GDM1 (cell line): ENCODE measurements at regions not wholly inside any gene's neighbourhood (a gene's known extent, or its start where the extent isn't known, plus 50 kb on each side); places are given as distances from the start of the nearest gene placed in this dataset.

Experiments used
- DNase-seq: peaks from one replicate; lab custom pipeline; 2025; lab: John Stamatoyannopoulos, UW

DNA sequence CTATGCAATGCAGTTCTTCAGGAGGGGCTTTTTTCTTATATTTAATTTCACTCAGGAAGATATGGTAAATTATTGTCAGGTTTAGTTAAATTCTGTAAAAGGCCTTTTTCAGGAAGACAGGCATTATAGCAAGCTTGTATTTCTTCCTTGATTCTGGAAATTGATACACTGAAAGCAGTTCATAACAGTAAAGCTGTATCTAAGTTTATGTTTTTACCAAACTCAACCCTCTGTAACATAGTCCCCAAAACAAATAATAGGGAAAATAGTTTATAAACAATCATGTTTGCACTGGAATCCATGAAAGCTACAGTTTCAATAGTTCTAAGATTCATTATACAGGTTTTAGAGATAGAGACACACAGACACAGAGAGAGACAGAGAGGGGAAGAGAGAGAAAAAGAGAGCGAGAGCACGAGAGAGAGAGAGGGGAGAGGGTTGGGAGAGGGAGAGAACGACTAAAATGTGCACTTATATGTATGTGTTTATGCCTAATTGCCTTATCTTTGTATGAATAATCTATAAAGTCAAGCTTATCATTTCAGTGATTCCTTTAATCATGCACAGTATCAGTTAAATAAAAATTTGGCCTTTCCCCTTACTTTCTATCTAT is 454.4 kb downstream of the RFPL4B start:
- DNase-seq = no peak

DNA sequence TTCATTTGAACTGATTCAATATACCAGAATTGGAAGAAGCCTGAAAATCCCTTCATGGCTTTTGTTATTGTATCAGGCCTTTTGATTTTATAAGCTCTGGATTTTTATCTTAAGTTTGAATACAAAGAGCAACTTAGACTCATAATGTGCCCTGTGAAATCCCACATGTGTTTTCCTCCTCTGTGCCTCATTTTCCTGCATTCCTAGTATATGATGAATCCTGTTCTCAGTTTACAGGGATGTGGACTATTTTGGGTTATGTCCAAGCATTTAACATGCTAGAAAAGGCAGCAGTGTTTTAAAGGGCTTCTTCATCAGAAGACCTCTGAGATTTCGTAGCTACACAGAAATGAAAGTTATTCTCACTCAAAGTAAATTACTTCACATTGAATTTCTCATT is 455.0 kb downstream of the RFPL4B start:
- DNase-seq = no peak

DNA sequence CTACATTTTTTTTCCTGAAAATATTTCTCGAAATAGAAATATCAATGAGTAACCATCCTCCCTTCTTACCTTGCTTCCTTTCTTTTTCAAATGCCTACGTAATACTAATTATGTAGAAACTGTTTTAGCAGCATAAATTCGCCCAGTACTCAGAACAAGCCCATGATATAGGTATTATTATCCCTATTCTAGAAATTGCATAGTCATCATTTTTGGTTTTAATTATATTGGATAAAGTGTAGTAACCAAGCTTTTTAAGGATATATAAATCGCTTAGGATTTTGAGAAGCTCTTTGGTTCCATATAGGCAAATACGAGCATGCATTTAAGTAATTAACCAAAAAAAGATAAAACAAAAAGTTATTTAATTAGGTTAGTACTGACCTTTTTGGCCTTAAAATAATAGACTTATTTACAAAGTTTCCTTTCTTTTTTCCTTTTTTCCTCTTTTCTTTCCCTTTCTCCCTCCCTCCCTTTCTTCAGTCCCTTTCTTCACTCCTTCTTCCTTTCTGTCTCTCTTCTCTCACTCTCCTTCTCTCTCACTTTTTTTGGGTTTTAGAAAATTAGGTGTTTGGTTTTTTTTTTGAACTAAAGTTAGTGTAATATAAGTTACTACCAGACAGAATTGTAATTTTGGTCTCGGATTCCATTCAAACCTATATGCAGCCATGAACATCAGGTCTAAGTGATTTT is 457.7 kb downstream of the RFPL4B start:
- DNase-seq = no peak

DNA sequence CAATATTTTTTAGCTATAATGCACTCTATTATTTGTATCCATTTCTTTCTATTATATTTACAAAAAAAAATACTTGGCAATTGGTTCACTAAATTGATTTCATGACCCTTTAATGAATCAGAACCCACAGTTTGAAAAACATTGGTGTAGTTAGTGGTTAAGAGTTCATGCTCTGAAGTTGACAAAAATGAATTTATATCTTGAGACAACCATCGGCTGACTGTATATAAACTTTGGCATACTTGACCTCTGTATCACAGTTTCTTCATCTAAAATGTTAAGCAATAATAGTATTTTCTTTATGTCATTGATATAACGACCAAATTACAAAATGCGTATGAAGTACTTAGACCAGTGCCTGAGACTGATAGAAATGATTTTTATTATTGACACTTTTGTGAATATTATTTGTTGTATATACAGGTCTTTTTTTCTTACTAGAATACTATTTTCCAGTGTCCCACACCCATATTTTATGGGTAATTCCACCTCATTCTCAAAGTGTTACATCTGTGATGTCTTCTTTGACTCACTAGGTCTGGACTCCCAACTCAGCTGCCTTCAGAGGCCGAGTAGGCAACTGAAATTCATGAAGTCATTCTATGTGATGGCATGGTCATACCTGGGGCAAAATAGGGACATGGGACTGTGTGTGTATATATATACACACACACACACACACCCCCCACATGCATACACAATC is 459.2 kb downstream of the RFPL4B start:
- DNase-seq = no peak

DNA sequence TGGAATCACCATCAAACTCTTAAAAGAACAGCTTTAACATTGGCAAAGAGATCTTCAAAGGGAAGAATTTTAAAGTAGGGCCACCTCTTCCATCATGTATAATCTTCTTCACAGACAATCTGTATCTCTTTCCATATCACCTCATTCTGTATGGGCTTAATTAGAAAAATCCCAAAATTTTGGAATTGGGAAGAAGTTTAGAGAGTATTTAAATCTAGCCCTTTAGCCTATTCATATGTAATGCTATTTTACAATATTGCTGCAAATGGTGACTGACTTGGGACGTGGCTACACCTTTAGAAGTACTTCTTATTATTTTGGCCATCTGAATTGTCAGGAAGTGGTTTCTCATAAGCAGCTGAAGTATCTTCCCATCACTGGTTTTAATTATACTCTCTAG is 474.3 kb downstream of the RFPL4B start:
- DNase-seq = no peak

DNA sequence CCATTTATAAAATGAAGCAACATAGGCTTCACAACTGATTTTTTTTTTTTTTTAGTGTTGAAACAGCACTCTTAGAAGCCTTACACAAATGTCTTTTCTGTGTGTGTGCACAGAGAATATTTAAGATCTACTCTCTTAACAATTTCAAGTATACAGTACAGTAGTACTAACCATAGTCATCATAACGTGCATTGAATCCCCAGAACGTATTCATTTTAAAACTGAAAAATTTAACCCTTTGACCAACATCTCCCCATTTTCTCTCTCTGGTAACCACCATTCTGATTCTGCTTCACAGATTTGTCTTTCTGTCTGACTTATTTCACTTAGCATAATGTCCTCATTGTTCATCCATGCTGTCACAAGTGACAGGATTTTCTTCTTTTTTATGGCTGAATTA is 475.6 kb downstream of the RFPL4B start:
- no peak for DNase-seq

DNA sequence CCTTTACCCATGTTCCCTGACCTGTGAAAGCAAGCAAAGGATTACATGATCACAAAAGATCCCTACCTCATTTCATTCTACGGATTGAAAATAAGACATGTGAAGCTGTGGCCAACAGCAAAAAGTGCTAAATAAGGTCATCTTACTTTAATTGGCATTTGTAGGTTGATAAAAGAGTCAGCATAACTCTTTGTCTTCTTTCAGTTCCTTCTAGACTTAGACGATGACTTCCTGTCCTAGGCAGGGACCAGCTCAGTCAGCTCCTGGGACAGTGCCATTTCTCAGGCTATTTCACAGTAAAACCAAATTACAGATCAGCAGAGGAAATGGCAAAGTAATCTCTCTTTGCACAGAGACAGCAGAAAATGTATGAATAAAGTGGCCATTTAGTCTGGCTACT is 480.7 kb downstream of the RFPL4B start:
- DNase-seq = no peak

DNA sequence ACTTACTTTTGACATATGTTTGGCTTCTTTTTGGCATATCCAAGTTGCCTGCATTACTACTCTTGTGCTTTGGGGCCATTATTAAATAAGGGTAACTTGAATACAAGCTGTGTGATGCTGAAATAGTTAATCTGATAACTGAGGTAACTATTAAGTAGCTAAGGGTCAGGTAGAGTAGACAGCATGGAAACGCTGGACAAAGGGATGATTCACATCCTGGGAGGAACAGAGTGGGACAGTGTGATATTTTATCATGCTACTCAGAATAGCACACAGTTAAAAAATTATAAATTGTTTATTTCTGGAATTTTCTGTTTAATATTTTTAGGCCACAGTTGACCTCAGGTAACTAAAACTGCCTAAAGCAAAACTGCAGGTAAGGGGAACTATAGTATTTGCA is 483.9 kb downstream of the RFPL4B start:
- no peak for DNase-seq

DNA sequence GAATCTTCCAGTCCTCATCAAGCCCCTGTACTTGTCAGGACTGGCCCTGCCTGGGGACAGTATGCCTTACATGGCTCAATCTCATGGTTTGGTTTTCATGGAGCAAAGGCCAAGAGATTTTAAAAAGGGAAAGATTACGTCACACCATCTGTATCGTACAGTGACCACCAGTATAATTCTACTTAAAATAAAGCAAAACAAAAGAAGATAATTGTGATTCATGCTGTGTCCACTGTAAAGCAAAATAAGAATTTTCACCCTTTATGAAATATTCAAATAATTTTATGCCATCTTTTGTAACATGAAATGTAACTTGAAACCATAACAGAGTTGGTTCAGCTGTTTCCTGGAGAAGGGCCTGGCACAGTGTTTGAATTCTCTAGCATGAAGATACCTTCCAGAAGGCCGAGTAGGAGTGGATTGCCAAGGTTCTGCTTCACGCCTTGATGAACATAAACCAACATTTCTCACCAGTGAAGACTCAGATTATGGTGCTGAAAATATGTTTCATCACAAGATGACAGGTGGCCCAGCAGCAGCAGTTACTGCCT is 486.5 kb downstream of the RFPL4B start:
- DNase-seq = no peak

DNA sequence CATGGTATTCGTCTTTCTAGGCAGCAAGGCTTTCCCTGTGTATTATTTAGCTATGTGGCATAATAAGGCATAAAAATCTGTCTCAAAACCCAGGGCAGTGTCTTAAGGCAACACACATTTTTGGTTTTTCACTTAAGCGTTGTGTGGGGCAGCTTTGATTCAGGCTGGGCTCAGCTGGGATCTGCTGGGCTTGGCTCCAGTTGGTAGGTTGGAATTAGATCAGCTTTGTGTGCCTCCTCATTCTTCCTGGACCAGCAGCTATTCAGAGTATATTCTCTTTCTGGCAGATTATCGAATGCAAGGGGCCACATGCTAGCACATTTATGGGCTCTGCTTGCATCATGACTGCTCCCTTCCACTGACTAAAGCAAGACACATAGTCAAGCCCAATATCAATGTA is 487.9 kb downstream of the RFPL4B start:
- DNase-seq = no peak

DNA sequence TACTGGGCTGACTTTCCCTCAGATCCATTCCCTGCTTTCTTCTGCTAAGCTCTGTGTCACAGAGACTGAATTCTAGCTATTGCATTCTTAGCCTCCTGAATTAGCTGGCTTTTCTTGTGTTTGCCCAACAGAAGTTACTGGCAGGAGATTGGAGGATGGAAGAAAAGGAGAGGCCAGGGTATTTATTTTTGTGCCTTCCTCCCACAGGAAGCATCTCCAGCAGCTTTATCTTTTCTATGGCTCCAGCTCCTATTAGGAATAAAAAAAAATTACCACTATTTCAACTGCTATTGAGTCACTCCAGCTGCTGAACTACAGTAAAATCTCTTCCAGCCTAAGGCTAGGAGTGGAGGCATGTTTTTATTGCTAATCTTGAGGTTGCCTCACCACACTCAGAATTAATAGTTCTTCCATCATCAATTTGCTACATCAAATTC is 492.4 kb downstream of the RFPL4B start:
- no peak for DNase-seq

DNA sequence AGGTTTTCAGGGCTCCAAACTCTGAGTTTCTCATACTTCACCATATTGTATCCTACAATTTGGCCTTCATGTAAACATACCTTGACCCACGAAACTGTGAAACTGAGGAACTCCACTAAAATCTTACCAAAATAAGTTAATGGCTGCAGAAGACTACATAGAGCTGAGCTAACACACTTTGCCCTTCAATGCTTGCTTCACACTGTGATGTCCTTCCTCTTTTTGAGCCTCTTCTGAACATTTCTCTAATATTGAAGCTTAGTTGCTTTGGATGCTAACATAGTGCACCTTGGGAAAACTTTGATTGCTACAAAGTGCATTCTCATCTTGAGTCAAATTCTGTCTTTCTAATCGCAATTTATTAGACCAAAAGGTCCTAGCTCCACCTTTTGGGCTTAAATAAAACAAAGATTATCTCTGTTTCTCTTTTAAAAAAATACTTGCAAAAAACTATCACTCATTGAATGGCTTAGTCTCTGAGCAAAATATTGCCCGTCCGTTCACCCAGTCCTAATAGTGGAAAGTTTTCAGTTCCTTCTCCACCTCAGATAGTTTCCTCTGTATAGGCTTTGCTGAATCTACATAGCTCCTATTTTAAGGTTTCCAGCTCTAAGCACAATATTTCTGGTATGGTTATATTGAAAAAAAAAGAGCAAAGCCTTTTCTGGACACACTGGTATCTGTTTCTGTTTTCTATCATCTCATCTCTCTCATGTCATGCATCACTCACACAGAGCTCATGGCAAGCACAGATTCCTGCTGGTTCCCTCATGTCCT is 494.6 kb downstream of the RFPL4B start:
- no peak for DNase-seq

DNA sequence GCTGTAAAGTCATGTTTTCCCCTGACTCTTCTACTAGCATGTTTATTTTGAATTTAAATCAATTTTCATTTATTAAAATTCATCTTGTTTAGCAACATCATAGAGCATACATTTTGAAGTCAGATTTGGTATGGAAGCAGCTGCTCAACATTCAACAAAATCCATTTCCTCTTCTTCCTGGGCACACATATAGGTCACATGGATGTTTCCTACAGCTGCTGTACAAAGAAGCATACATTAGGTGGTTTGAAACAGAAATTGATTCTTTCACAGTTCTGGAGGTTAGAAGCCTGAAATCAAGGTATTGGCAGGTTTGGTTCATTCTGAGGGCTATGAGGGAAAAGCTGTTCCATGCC is 495.2 kb downstream of the RFPL4B start:
- no peak for DNase-seq

DNA sequence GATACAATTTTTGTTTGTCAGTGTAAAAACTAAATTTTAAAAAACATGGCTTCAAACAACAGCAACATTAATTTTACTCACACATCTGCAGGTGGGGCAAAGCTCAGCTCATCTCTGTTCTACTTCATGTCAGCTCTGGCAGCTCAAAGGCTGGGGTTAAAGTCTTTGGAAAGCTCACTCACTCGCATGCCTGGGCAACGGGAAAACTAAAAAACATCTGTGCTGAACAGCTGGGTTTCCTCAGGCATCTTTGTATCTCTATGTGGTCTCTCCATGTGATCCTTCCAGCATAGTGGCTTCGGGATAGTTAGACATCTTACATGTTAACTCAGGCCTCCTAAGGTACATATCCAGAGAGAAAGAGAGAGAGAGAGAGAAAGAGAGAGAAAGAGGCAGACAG is 499.6 kb downstream of the RFPL4B start:
- no peak for DNase-seq

DNA sequence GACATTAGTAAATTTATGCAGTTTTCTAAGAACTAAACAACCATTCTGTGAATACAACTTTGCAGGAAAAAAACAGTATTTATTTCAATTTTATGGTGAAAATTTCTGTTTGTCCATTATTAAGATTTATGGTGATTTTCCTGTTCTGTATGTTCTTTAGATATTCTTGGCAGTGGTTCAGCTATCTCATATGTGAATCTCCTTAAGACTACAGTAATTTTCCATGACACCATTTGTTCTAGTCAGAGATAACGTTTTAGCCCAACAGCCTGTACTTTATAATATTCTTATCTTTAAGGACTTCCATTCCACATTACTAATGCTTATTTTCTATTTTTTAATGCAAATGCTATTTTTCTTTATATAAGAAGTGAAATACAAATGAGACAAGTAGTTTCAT is 504.0 kb downstream of the RFPL4B start:
- DNase-seq = no peak

DNA sequence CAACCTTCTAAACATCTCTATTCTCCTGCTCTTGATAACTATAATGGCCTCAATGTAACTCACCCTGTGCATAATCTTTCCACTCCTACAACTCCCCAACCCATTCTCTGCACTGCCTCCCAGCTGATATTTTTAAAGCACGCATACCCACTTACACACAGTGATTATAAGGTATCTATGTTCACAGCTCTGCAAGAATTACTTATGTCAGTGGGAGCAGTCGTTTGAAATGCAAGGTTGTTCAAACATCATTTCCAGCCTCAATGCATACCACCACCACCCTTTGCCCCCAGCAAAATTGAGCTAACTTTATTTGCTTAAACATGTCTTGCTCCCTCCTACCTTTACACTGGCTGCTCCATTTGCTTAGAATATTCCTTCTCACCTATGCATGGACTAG is 506.0 kb downstream of the RFPL4B start:
- no peak for DNase-seq

DNA sequence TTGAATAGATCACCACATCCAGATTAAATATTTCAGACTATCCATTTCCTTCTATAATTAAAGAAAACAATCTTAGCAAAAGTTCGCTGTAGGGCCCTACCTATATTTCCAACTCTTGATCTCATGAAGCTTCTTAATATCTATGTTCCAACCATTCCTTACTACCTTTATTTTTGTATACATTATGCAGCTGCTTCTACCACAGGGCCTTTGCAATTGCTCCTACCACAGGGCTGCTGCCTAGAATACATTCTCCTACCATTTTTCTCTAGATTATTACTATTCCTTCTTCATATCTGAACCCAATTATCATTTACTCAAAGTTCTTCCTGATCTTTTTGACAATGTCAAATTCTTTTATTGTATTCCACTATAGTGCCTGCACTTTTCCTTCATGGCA is 516.6 kb downstream of the RFPL4B start:
- DNase-seq = no peak

DNA sequence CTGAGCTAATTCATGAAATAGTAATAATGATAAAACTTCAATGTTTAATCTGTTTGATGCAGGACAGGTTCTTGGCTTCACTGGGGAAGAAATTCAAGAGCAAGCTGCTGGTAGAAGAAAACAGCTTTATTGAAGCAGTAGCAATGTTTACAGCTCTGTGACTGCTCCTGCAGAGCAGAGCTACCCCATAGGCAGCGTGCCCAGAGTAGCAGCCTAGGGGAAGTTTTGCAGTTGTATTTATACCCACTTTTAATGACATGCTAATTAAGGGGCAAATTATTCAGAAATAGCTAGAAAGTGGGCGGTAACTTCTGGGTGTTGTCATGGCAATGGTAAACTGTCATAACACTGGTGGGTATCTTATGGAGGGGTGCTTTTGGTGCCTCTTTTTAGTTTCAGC is 518.0 kb downstream of the RFPL4B start:
- no peak for DNase-seq

DNA sequence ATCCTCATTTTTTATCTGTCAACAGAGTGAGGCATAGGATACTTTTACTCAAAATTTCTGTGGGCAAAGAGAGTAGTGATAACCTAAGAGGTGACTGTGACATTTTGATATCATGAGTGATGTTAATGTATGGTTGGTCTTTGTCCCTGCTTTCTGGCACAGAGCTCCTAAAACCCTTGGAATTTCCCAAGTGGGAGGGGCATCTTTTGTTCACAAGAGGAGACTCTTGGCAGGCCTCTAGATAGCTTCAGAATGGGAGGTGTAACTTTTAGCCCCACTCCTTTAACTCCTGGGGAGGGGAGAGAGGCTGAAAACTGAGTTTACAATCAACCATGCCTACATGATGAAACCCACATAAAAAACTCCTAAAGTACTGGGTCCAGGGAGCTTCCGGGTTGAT is 527.8 kb downstream of the RFPL4B start:
- no peak for DNase-seq

DNA sequence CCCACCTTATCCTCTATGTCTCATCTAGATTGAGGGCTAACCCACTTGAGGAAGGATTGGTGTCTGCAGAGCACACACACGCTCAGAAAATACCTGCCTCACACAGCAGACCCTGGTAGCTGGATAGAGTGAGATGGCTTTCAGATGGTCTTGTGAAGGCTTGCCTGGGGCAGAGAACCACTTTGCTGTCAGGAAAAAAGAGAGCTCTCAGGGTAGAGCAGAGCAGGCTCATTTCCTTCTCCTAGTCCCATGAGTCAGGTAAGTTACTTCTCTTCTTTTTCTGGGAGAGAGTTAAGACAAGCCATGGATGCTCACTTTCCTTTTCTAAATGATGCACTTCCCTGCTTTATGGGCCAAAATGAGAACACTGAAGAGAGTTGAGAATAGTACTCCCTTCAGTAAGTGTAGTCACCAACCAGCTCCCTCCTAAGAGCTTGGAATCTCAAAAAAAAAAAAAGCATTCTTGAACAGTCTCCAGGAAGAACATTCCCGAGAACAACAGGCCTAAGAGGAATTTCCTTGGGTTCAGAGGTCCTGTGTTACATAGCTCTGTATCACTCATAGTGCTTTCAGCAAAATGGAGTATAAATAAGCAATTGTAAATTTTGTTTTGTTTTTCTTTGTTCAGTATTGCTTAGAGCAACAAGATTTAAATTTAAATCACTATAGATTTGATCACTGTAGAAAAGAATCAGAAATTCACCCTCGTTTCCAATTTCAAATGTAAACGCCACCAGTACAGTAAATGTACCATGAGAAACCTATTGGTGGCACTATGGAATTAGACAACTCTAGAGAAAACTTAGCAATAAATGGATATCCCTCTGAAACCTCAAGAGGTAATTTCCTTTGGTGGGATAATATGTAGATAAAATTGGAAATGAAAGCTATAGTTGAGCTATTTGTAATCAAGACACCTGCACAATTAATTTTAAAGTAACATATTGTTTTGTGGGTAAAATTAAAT is 530.3 kb downstream of the RFPL4B start:
- no peak for DNase-seq

DNA sequence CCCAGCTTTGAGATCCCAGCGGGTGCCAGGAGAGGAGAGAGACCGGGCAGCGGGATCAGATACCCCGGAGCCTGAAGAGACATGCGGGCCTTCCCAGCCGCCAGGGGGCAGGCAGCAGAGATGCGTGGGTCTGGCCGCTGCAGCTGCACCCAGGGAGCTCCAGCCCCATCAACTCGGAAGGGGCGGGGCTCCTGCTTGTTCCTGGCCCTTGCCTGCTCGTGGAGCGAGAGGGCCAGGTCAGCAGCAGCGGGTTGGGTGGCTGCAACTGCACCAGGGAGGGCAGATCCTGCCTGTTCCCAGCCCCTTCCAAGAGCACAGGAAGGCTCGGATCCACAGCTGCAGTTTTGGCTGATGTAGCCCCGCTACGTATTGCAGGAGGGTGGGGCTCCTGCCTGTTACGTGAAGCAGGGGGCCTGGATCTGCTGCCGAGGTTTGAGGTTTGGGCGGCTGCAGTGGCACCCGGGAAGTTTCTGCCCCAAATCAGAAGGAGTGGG is 532.8 kb downstream of the RFPL4B start:
- DNase-seq = no peak
